CD4-positive, alpha-beta T cell treated with Interleukin-1 beta for 1 hour (primary cell): ENCODE measurements at regions not wholly inside any gene's neighbourhood (a gene's known extent, or its start where the extent isn't known, plus 50 kb on each side); places are given as distances from the start of the nearest gene placed in this dataset.

Experiments used
- DNase-seq, 2 donors: peaks; one replicate each; pipeline ENCODE4 v3.0.0-alpha.2; 2020 to 2022

GRCh38 chr10:7507887-7508726, 97.3 kb upstream of the SFMBT2 start:
- peak in 1 of 2 donors; percentile 16 for DNase-seq

GRCh38 chr10:7506571-7506970, 95.7 kb upstream of the SFMBT2 start:
- DNase-seq: no peak

GRCh38 chr10:7505196-7505595, 94.4 kb upstream of the SFMBT2 start:
- DNase-seq: no peak

- DNase-seq: no peak
Observed at GRCh38 chr10:7503190-7503589, 92.4 kb upstream of the SFMBT2 start.

GRCh38 chr10:7501157-7501556, 90.3 kb upstream of the SFMBT2 start:
- DNase-seq: no peak

- DNase-seq: no peak
Observed at GRCh38 chr10:7498111-7498510, 87.3 kb upstream of the SFMBT2 start.

- DNase-seq: no peak
Observed at GRCh38 chr10:7493996-7494395, 83.2 kb upstream of the SFMBT2 start.

- DNase-seq: no peak
Observed at GRCh38 chr10:7492660-7493046, 81.8 kb upstream of the SFMBT2 start.

- no peak for DNase-seq
Observed at GRCh38 chr10:7491949-7492659, 81.3 kb upstream of the SFMBT2 start.

GRCh38 chr10:7491230-7491629, 80.4 kb upstream of the SFMBT2 start:
- DNase-seq: no peak

GRCh38 chr10:7488418-7488829, 77.6 kb upstream of the SFMBT2 start:
- no peak for DNase-seq

- DNase-seq: no peak
Observed at GRCh38 chr10:7487528-7487927, 76.7 kb upstream of the SFMBT2 start.

GRCh38 chr10:7486528-7486927, 75.7 kb upstream of the SFMBT2 start:
- DNase-seq: no peak

- DNase-seq: no peak
Observed at GRCh38 chr10:7485799-7486198, 75.0 kb upstream of the SFMBT2 start.

GRCh38 chr10:7485244-7485556, 74.4 kb upstream of the SFMBT2 start:
- no peak for DNase-seq

GRCh38 chr10:7484456-7485243, 73.8 kb upstream of the SFMBT2 start:
- DNase-seq: peak; percentile 68

GRCh38 chr10:7483848-7484247, 73.0 kb upstream of the SFMBT2 start:
- DNase-seq: no peak

GRCh38 chr10:7482992-7483391, 72.2 kb upstream of the SFMBT2 start:
- no peak for DNase-seq

GRCh38 chr10:7481368-7481765, 70.5 kb upstream of the SFMBT2 start:
- no peak for DNase-seq

GRCh38 chr10:7480742-7481367, 70.0 kb upstream of the SFMBT2 start:
- DNase-seq: peak in 1 of 2 donors; percentile 49

- no peak for DNase-seq
Observed at GRCh38 chr10:7479861-7480598, 69.2 kb upstream of the SFMBT2 start.

GRCh38 chr10:7478727-7479457, 68.1 kb upstream of the SFMBT2 start:
- DNase-seq: no peak
